ENCODE measurements at regions not wholly inside any gene's neighbourhood (a gene's known extent, or its start where the extent isn't known, plus 50 kb on each side); places are given as distances from the start of the nearest gene placed in this dataset.

DNA sequence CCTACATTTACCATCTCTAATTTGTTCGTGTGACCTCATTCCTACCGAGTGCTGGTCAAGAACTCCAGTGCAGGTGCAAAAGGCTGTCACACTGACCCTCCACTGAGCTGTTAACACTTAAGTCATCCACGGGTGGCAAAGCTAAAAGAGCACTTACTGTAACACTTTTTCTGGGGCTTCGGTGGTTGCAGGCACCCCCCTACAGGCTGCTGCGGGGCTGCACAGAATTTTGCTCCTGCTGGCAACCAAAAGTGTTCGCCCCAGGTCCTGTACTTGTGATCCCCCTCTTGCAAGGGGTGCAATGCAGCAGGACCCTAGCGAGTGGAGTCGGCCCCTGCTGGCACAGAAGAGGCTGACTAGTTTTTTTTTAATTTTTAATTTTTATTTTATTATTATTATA lies 298.9 kb upstream of the CNTNAP2 start:
- TF ChIP-seq, protein P1, sequence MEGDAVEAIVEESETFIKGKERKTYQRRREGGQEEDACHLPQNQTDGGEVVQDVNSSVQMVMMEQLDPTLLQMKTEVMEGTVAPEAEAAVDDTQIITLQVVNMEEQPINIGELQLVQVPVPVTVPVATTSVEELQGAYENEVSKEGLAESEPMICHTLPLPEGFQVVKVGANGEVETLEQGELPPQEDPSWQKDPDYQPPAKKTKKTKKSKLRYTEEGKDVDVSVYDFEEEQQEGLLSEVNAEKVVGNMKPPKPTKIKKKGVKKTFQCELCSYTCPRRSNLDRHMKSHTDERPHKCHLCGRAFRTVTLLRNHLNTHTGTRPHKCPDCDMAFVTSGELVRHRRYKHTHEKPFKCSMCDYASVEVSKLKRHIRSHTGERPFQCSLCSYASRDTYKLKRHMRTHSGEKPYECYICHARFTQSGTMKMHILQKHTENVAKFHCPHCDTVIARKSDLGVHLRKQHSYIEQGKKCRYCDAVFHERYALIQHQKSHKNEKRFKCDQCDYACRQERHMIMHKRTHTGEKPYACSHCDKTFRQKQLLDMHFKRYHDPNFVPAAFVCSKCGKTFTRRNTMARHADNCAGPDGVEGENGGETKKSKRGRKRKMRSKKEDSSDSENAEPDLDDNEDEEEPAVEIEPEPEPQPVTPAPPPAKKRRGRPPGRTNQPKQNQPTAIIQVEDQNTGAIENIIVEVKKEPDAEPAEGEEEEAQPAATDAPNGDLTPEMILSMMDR (IDR thresholded peaks at IDR 0.05): no peak
- no peak for TF ChIP-seq EZH2 (IDR thresholded peaks at IDR 0.05; ENCODE audit: borderline replicate concordance, insufficient read depth, low read depth, low read length, poor library complexity, severe bottlenecking)
